K562 (cell line): ENCODE measurements at regions not wholly inside any gene's neighbourhood (a gene's known extent, or its start where the extent isn't known, plus 50 kb on each side); places are given as distances from the start of the nearest gene placed in this dataset.

Experiments
- ATAC-seq: fragments of 200-7000 bp; cut with Tn5 transposase; 3 replicates; pipeline ENCODE4 v1.9.1; 2020; ENCODE audit warnings: moderate library complexity
- BruUV-seq: library from RNA; stranded (reverse); fragments of 400-500 nt; replicated peaks from 2 replicates; lab custom pipeline; 2021; lab: Mats Ljungman, UMichigan
- CTCF ChIA-PET: fragments of 300-600 bp; formaldehyde crosslinking; extraction: SDS; loops from one replicate; lab custom pipeline; 2021; ENCODE audit warnings: low intra/inter-chr PET ratio; lab: Yijun Ruan, JAX
- POLR2A ChIA-PET: fragments of 300-600, 350-650 bp; sonication (Branson Sonifier 250); formaldehyde crosslinking; extraction: SDS; loops from one replicate; lab custom pipeline; 2021; ENCODE audit warnings: antibody characterized with exemption, inconsistent platforms; lab: Yijun Ruan, JAX
- DNase-seq, 4 experiments: peaks; one replicate each; pipeline versions ENCODE4 v3.0.0 to v3.0.0-alpha.2; 2011 to 2018; ENCODE audit warnings: low spot score in 3 of 4, mixed read lengths in 3 of 4; ENCODE audit errors: extremely low read depth in 1 of 4
- FAIRE-seq: peaks from 2 replicates; lab custom pipeline; 2011; peaks lifted over from hg19 to GRCh38; lab: Jason Lieb, UNC
- H2AFZ ChIP-seq: 2 replicates; pipeline ENCODE4 v1.6.0; 2011; ENCODE audit warnings: low read depth, low read length, control low read depth, inconsistent platforms
- H3K27ac ChIP-seq: fragments of 200-600 bp; 3 replicates; pipeline ENCODE4 v1.8.0; 2011; ENCODE audit warnings: low read depth, mild to moderate bottlenecking, control low read depth, inconsistent platforms, low read length, moderate library complexity, mixed read lengths; ENCODE audit errors: extremely low read depth
- H3K27me3 ChIP-seq, 2 experiments: fragments of 300-600 bp in 1 of 2; 2 replicates in 1 of 2; 3 replicates in 1 of 2; pipeline versions ENCODE4 v1.6.0 to v1.8.0; 2011; ENCODE audit warnings: inconsistent platforms in 2 of 2, low read length in 2 of 2, mild to moderate bottlenecking in 1 of 2, mixed read lengths in 1 of 2, moderate library complexity in 1 of 2; ENCODE audit not compliant: control insufficient read depth in 2 of 2, insufficient read depth in 2 of 2
- H3K36me3 ChIP-seq: fragments of 300-600 bp; 3 replicates; pipeline ENCODE4 v1.8.0; 2011; ENCODE audit warnings: mild to moderate bottlenecking, low read length, inconsistent platforms; ENCODE audit not compliant: control insufficient read depth, insufficient read depth
- H3K4me1 ChIP-seq, 2 experiments: fragments of 200-600 bp in 1 of 2; replicated peaks in 1 of 2; 2 replicates in 1 of 2; 3 replicates in 1 of 2; pipeline versions ENCODE4 v1.5.1 to v1.8.0; 2011; ENCODE audit warnings: inconsistent platforms in 2 of 2, low read length in 2 of 2, mild to moderate bottlenecking in 1 of 2, mixed read lengths in 1 of 2, moderate library complexity in 1 of 2; ENCODE audit not compliant: control insufficient read depth in 2 of 2, insufficient read depth in 2 of 2
- H3K4me2 ChIP-seq: 2 replicates; pipeline ENCODE4 v1.6.1; 2011; ENCODE audit warnings: low read length, control low read depth, inconsistent platforms, mixed read lengths; ENCODE audit not compliant: insufficient read depth
- H3K4me3 ChIP-seq: fragments of 200-600 bp; sonication (generic), shearing (Covaris generic); 2 replicates; pipeline ENCODE4 v1.5.1; 2016; ENCODE audit warnings: control low read depth, inconsistent platforms
- H3K79me2 ChIP-seq: fragments of 200-600 bp; 3 replicates; pipeline ENCODE4 v1.8.0; 2011; ENCODE audit warnings: low read length, inconsistent platforms; ENCODE audit not compliant: control insufficient read depth, insufficient read depth
- H3K9ac ChIP-seq, 2 experiments: 2 replicates each; pipeline versions ENCODE4 v1.6.0 to v1.6.1; 2011; ENCODE audit warnings: low read depth in 2 of 2, low read length in 2 of 2, control low read depth in 1 of 2, inconsistent platforms in 1 of 2, mild to moderate bottlenecking in 1 of 2, mixed read lengths in 1 of 2; ENCODE audit not compliant: insufficient read depth in 1 of 2
- H3K9me1 ChIP-seq: one replicate; pipeline ENCODE4 v1.6.0; 2011; ENCODE audit warnings: inconsistent platforms, mild to moderate bottlenecking, low read length, moderate library complexity; ENCODE audit not compliant: control insufficient read depth, insufficient read depth
- H3K9me3 ChIP-seq: replicated peaks from 2 replicates; pipeline ENCODE4 v1.5.1; 2011; ENCODE audit warnings: low read depth, low read length, inconsistent platforms; ENCODE audit not compliant: control insufficient read depth, insufficient read depth
- H4K20me1 ChIP-seq: replicated peaks from 2 replicates; pipeline ENCODE4 v1.6.1; 2011; ENCODE audit warnings: low read length, inconsistent platforms, mixed read lengths; ENCODE audit not compliant: control insufficient read depth, insufficient read depth
- WGBS: fragments of 100-300 bp; shearing (Covaris generic); methylation state at CpG from one replicate; pipeline ENCODE4 v1.1.6; 2016; ENCODE audit warnings: low coverage, mixed read lengths; ENCODE audit not compliant: insufficient coverage; ENCODE audit errors: missing lambda C conversion rate; 5-methylcytosine and 5-hydroxymethylcytosine counted together
- in situ Hi-C: fragments of 300-500 bp; cut with MboI; formaldehyde crosslinking; loops from 4 replicates; pipeline ENCODE4 v1.15.0; 2018; ENCODE audit warnings: inconsistent platforms, mixed read lengths
- intact Hi-C: fragments of 100-400 bp; cut with micrococcal nuclease; formaldehyde crosslinking; loops from 2 replicates; pipeline ENCODE4 v1.14.2; 2022
- TF ChIP-seq, protein P1 (sequence below): sonication (generic); formaldehyde crosslinking; IDR thresholded peaks from 2 replicates; pipeline ENCODE4 v1.8.1; 2023; ENCODE audit warnings: missing genetic modification reagents, mild to moderate bottlenecking, borderline replicate concordance
- TF ChIP-seq, protein P2 (sequence below), 2 experiments: fragments of 200-800 bp in 1 of 2; sonication (Bioruptor generic) in 1 of 2; sonication (generic) in 1 of 2; formaldehyde crosslinking in 1 of 2; IDR thresholded peaks in 1 of 2; conservative IDR thresholded peaks in 1 of 2; 2 replicates each; pipeline versions ENCODE4 v1.5.0 to v1.6.1; 2016 to 2020; ENCODE audit warnings: missing compliant biosample characterization in 1 of 2, missing genetic modification characterization in 1 of 2, missing genetic modification reagents in 1 of 2

DNA sequence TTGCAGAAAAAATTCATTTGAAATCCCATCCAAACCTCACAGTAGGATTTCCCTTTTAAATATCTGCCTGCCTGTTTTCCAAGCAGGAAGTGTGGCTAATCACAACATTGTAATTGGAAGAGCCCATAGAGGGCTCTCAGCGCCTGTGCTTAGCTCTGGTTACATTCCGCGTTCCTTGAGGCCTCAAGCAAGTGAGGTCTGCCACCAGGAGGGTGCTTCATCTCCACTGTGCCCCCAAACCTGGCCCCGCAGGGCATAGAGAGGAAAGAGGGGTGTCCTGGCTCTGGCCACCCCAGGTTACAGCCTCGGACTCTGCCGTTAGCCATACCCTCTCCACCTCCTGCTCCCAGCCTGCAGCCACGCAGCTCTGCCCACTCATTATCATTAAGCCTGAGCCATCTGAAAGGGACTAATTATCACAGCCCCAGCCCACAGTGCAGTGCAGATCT is 214.8 kb downstream of the SP3 start:
- FAIRE-seq: no peak
- 0% methylated on average over 7 of the region's 7 CpGs for WGBS
- in situ Hi-C loops: no loop called here

More for the DNA sequence above, 214.8 kb downstream of the SP3 start:
- no peak overlapping the region for H3K4me2 ChIP-seq
- H3K4me3 ChIP-seq: no peak overlapping the region
- H3K36me3 ChIP-seq: no peaks in the 10 kb centered on the region
- H4K20me1 ChIP-seq: no peaks in the 10 kb centered on the region
- TF ChIP-seq, protein P1, sequence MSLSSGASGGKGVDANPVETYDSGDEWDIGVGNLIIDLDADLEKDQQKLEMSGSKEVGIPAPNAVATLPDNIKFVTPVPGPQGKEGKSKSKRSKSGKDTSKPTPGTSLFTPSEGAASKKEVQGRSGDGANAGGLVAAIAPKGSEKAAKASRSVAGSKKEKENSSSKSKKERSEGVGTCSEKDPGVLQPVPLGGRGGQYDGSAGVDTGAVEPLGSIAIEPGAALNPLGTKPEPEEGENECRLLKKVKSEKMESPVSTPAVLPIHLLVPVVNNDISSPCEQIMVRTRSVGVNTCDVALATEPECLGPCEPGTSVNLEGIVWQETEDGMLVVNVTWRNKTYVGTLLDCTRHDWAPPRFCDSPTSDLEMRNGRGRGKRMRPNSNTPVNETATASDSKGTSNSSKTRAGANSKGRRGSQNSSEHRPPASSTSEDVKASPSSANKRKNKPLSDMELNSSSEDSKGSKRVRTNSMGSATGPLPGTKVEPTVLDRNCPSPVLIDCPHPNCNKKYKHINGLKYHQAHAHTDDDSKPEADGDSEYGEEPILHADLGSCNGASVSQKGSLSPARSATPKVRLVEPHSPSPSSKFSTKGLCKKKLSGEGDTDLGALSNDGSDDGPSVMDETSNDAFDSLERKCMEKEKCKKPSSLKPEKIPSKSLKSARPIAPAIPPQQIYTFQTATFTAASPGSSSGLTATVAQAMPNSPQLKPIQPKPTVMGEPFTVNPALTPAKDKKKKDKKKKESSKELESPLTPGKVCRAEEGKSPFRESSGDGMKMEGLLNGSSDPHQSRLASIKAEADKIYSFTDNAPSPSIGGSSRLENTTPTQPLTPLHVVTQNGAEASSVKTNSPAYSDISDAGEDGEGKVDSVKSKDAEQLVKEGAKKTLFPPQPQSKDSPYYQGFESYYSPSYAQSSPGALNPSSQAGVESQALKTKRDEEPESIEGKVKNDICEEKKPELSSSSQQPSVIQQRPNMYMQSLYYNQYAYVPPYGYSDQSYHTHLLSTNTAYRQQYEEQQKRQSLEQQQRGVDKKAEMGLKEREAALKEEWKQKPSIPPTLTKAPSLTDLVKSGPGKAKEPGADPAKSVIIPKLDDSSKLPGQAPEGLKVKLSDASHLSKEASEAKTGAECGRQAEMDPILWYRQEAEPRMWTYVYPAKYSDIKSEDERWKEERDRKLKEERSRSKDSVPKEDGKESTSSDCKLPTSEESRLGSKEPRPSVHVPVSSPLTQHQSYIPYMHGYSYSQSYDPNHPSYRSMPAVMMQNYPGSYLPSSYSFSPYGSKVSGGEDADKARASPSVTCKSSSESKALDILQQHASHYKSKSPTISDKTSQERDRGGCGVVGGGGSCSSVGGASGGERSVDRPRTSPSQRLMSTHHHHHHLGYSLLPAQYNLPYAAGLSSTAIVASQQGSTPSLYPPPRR (CRISPR knock-in tag): no peak
- TF ChIP-seq, protein P2, sequence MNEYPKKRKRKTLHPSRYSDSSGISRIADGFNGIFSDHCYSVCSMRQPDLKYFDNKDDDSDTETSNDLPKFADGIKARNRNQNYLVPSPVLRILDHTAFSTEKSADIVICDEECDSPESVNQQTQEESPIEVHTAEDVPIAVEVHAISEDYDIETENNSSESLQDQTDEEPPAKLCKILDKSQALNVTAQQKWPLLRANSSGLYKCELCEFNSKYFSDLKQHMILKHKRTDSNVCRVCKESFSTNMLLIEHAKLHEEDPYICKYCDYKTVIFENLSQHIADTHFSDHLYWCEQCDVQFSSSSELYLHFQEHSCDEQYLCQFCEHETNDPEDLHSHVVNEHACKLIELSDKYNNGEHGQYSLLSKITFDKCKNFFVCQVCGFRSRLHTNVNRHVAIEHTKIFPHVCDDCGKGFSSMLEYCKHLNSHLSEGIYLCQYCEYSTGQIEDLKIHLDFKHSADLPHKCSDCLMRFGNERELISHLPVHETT (CRISPR knock-in tag; conservative IDR thresholded peaks at IDR 0.05 in 1 of 2, IDR thresholded peaks at IDR 0.05 in 1 of 2): 0 out of 4 replicates have a peak, but pooled peaks of 1 of the 2 experiments have one; percentile 50
- TF ChIP-seq, all 486 proteins: peak for 1
- Histone ChIP-seq H3K9me1 (no peaks in the 10 kb centered on the region), H3K9me3 (no peaks in the 10 kb centered on the region), H2AFZ (no peak overlapping the region), H3K79me2 (no peaks in the 10 kb centered on the region), H3K4me1 (no peaks in the 10 kb centered on the region), H3K27me3 (peaks cover 13 to 33% of the 10 kb centered on the region in 2 experiments), H3K9ac (no peak overlapping the region), H3K27ac (no peak overlapping the region)
- POLR2A ChIA-PET: interaction anchor here (0.6 kb wide), 4 partner anchors 23 to 647 kb away, joined by 3 to 4 read pairs (median 4); no protein-coding TSS in a partner anchor
- intact Hi-C loops: no loop called here
- DNase-seq (no peak), ATAC-seq (peak; percentile 50; the same call in 1 of the 3 replicates)
- no TSS peak for BruUV-seq
- CTCF ChIA-PET: interaction anchor here (0.6 kb wide), 1 partner anchor 33 kb away, joined by 3 read pairs; no protein-coding TSS in a partner anchor
